HG02885 (cell line): ENCODE measurements at regions not wholly inside any gene's neighbourhood (a gene's known extent, or its start where the extent isn't known, plus 50 kb on each side); places are given as distances from the start of the nearest gene placed in this dataset.
"Not testable (repeated sequence)": the region's sequence is repeated elsewhere in the genome, so short reads cannot be mapped to it uniquely, and the experiment has no call there.

Experiments
- ATAC-seq: cut with Tn5 transposase; IDR thresholded peaks from one replicate; pipeline ENCODE4 v1.9.1; 2021; ENCODE audit warnings: mild to moderate bottlenecking; ENCODE audit not compliant: unreplicated experiment, poor library complexity

DNA sequence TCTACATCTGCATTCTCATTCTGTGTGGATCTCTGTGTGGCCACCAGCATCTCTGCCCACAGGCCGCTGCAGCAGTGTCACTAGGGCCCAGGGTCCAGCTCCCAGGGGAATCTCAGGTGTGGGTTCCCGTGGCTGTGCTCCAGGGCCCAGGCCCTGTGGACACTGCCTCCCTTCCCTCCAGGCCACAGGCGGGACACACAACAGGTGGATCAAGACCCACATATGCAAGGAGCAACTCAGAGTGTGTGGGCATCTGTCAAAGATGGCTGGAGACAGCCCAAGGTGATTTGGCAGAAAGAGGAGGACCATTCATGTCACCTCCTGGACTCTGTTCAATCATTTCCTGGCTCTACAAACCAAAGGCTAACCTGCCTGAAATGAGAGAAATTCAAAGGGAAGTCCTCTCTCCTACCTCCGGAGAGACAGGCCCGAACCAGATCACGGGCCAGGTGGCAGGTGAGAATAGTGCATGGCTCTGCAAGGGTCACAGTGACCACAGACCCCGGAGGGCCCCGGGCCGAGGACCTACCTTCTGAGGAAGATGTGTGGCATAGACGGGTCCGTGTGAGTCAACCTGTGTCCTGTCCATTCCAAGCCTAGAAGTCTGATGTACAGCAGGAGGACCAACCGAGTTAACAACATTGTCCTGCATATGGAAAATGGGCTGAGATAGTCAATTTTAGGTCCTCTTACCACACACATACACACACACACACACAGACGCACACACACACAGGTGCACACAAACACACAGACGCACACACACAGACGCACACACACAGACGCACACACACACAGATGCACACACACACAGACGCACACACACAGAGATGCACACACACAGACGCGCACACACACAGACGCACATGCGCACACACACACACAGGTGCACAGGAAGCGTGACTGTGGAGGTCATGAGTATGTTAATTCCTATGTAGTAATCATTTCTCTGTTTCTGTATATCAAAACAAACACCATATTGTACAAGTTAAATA lies 1068.5 kb downstream of the BRD1 start:
- ATAC-seq = no peak

DNA sequence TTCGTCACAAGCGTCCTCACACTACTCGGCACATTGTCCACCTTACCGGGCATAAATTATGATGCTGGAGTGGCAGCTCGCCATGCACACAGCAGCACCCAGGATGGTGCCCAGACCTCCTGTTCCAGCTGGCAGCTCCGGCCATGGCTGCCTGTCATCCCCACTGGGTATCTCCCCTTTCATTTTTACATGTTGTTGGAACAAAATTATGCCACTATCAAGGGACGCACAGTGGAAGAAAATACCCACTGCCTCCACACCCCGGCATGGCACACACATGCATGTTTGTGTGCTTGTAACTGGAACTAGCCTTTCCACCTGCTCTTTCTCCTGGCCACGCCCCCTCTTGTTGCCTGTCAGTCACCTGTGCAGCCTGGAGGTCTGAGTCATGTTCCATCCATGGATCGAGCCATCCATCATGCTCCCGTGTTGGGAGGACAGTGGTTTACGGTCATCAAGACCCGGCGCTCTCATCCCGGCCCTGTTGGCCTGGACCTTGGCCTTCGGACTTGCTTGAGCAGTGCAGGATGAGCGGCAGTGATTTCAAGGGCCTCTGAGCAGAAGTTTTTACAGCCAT lies 1069.6 kb downstream of the BRD1 start:
- ATAC-seq = no peak

DNA sequence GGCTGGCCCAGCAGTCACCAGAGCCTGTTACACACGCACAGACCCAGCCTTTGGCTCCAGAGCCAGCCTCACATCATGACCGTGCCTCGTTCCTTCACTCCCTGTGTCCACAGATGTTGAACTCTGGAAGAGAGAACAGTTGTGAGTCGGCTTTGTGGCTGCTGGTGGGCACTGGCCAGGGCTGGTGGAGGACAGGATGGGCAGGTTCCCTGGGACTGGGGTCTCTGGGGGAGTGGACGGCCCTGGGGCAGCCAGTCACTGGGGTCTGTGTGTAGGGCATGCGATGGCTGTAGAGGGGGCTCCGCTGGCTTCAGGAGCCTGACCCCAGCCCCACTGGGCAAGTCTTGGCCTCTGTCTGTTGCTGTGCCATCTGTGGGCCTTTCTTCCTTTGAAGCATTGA lies 1070.1 kb downstream of the BRD1 start:
- no peak for ATAC-seq

DNA sequence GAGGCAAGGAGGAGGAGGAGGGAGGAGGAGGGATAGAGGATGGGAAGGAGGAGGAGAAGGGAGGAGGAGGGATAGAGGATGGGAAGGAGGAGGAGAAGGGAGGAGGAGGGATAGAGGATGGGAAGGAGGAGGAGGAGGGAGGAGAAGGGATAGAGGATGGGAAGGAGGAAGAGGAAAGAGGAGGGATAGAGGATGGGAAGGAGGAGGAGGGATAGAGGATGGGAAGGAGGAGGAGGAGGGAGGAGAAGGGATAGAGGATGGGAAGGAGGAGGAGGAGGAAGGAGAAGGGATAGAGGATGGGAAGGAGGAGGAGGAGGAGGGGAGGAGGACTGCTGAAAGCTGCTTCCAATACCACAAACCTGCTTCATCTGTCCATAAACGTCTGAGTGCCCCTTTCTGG lies 1070.5 kb downstream of the BRD1 start:
- ATAC-seq = not testable (repeated sequence)

DNA sequence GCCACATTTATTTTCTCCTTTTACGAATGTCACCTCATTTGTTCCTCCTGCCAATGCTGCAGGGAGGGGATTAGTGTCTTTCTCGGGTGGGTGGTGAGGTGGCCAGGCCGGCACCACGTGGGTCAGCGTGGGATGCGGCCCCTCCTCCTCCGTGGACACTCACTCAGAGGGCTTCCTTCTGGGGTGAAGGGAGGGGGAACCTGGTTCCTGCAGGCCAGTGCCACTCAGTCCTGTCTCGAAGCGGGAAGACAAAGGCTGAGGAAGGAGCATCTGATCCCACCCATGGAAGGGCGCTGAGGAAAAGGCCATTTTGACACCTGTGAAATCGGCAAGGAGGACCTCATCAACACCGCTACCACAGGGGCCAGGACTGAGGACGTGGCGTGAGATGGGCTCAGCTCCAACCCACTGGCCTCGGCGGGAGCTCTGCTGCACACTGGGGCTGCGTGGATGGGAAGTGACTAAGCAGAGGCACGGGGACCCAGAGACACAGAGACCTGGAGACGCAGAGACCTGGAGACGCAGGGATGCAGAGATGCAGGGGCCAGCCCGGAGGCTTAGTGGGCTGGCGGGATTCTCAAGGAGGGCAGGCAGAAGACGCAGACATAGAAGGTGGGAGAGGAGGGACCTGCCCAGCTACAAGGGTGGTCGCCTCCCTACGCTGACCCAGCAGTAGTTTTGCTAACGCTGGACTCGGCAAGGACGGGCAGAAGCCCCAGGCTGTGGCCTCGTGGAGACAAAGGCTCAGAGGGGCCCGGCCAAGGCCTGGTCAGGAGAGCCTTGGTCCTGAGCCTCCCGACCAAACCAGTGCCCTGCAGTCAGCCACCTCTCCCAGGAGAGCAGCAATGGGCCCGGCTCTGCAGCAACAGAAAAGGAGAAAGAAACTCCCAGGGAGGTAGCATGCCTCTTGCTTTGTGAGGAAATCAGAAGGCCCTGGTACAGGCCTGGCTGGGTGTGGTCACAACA lies 1071.2 kb downstream of the BRD1 start:
- ATAC-seq = no peak

DNA sequence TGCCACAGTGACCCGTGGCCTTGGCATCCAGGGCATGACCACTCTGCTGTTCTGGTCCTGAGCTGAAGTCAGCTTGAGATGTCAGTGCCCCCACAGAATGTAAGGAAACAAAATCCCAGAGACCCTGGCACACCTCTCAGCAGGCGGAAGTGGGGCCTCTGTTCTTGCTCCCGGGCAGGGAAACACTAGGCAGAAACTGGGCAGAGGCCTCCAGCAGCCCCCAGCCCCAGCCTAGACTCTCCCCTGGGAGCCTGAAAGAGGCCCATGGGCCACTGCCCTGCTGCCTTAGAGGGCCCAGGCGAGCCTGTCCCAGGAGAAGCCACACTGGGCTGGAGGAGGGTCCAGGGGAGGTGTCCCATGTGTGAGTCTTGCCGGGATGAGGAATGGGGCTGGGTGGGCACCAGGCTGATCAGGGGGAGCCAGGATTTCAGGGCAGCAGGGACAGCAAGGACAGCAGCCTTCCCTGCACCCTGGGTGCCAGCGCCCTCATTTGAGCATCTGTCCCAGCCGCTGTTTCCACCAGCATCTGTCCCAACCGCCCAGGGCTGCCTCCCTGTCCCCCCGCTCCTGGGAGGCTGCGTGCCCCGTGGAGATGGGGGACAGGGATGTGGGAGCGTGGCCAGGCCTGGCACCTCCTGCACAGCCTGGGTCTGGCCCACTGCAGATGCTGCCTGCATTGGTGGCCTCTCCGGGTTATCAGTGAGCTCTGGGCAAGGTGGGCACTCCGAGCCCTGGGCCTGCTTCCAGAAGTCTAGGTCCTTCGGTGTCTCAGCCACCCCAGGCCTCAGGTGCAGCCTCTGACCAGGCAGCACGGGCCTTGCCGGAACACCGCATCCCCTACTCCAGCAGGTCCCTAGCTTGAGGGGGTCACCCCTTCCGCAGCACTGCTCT lies 1072.4 kb downstream of the BRD1 start:
- no peak for ATAC-seq

DNA sequence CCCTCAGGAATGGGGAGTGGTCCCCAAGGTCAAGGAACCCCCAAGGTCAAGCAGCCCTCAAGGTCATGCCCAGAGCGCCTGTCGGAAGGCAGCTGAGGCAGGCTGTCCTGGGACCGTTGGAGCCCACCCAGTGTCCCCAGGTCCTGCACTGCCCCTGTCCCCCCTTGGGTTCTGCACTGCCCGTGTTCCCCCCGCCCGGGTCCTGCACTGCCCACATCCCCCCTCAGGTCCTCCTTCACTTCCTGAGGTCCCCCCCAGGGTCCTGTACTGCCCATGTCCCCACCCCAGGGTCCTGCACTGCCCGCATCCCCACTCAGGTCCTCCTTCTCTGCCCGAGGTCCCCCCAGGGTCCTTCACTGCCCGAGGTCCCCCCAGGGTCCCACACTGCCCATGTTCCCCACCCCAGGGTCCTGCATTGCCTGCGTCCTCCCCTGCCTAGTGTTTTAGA lies 1073.0 kb downstream of the BRD1 start:
- no peak for ATAC-seq

DNA sequence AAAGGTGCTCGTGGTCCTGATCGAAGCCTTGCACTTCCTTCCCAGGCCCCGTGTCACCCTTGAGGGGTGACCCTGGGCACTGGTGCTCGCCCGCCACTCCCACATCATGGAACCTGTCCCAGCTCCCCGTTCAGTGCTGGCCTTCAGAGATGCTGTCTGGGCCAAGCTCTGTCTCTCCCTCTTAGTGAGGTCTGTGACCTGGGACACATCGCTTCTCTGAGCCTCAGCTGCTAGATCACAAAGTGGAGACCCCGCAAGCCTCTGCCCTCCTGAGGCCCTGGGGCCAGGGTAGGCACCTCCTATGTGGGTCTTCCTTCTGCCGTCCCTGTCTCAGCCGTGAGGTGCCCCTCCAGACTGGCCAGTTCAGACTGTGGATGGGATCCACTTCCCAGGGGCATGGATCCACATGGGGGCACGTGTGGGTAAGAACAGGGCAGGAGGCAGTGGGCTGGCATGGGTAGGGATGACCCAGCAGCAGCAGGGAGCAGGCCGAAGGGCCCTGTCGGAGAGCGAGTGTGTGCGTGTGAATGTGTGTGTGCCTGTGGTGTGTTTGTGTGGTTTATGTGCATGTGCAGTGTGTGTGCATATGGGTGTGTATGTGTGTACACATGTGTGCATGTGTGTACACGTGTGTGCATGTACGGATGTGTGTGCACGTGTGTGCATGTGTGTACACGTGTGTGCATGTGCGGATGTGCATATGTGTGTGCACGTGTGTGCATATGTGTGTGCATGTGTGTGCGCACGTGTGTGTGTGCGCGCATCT lies 1073.7 kb downstream of the BRD1 start:
- ATAC-seq = no peak

DNA sequence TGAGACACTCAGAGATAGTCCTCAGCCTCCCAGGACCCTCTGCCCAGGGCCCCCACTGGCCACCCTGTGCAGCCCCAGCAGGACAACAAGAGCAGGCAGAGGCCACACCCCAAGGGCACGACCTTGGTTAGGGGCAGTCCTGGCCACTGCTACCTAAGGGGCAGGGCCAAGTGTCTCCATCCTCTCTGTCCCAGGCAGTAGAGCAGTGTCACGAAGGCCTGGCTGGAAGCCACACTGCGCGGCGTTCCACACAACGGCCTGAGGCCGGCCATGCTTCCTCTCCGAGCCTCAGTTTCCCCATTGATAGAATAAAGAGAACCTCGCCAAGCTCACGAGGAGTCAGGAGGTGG lies 1074.3 kb downstream of the BRD1 start:
- ATAC-seq = no peak

DNA sequence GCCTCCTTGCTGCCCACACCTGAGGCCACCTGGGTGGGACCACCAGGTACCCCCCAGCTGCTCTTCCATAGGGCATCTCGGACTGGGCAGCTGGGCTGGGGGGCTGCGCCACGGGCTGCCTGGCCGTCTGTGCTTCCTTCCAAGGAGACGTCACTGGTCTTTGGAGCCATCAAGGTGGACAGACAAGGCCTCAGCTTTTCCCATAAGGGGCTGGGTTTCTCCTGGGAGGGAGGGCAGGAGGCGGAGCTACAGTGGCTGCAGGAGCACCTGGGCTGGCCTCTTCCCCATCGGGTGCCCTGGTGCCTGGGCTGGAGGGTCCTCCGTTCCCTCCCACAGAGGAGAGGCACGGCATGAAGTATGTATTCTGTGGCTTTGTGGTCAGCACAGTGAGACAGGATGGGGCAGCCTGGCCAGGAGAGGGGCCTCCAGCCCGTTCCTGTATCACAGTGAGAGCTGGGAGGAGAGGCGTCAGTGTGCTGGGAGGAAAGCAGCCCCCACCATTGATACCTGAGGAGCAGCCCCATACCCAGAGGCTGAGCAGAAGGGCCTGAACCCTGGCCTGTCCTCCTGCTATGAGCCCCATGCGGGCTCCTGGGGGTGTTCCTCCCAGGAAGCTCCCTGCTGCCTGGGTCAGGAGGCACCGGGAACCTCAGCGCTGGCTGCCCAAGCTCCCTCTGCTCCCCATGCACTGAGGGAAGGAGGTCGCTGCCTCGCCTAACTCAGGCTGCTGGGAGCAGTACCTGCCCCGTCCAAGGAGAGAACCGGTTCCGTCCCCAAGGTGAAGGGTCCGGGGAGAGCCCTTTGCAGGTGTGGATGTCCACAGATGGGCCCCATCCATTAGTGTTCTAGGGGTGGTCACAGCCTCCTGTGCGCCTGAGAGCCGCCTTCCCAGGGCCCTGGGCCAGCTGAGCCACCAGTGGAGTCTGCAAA lies 1075.0 kb downstream of the BRD1 start:
- ATAC-seq = no peak

DNA sequence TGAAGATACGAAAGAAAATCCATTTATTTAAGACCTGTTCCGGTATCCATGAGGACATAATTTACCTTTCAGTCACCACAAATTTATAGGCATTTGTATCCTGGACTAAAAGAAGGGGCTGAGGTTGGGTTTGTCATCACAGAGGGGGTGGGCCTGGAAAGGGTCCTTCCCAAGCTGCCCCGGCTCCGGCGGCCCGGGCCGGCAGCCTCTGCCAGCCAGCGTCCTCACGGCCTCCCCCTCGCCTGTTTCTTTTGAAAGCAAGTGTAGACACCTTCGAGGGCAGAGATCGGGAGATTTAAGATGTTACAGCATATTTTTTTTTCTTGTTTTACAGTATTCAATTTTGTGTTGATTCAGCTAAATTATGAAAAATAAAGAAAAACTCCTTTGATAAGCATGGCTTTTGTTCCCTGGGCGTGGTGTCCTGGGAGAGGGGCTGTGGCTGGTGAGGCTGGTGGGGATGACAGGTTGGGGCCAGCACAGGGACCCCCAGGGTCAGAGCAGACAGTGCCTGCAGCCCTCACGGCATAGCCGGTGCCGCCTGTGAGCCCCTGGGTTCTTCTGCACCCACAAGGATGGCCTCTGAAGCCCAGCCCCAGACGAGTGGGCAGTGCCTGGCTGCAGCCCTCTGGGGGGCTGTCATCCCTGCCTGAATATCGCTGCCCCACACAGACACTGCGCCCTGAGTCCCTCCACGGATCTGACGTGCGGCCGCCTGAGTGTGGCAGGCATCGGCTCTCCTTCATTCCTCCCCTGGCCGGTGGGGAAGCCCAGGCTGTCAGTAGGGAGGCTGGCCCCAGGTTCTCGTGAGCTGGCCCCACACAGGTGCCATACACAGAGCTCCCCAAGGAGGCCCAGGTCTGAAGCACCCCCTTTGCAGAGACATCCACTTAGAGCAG lies 1075.9 kb downstream of the BRD1 start:
- ATAC-seq = no peak

DNA sequence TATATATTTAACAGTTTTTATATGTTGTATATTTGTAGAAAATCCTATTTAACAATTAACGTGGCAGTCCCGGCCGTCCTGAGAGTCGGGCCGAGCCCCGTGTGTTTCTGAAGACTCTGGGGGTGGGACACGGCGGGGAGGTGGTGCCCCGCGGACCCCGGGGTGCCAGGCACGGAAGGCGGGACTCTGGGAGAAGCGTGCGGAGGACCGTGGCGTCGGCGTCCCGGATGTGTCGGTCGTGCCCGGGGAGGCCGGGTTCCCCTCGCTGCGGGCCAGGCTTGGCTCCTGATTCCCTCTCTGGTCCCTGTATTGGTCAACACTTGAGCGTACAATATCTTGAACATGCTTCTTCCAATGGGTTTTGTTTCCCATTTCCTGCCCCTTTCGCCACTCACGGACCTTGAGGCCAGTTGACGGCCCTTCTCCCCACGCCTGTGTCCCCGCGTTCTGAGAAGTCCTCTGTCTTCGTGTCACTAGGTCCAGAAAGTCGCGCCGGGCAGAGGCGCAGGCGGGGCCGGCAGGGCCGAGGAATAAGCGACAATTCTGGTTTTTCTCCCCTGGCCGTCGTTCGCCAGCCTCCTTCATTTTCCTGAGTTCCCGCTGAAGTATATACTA lies 1076.7 kb downstream of the BRD1 start:
- no peak for ATAC-seq

DNA sequence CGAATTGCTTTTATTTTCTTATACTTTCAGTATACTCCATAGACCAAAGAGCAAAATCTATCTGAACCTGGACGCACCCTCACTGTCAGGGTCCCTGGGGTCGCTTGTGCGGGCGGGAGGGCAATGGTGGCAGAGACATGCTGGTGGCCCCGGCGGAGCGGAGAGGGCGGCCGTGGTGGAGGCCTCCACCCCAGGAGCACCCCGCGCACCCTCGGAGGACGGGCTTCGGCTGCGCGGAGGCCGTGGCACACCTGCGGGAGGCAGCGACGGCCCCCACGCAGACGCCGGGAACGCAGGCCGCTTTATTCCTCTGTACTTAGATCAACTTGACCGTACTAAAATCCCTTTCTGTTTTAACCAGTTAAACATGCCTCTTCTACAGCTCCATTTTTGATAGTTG lies 1077.4 kb downstream of the BRD1 start:
- ATAC-seq = no peak

DNA sequence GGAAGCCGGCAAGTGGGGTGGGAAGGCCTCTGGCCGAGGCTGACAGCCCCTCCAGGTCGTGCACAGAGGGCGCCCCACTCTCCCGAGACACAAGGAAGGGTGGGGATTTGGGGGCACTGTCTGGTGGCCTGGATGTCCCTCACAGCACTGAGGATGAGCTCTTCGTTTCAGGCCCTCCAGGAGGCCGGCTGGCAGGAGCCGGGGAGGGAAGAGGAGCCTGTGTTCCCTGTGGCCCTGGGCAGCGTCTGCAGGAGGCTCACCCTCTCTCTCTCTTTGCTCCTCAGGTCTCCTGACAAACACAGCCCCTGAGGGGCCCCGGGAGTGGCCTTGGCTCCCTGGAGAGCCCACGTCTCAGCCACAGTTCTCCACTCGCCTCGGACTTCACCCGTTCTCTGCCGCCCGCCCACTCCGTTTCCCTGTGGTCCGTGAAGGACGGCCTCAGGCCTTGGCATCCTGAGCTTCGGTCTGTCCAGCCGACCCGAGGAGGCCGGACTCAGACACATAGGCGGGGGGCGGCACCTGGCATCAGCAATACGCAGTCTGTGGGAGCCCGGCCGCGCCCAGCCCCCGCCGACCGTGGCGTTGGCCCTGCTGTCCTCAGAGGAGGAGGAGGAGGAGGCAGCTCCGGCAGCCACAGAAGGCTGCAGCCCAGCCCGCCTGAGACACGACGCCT lies 1078.0 kb downstream of the BRD1 start:
- ATAC-seq = no peak

DNA sequence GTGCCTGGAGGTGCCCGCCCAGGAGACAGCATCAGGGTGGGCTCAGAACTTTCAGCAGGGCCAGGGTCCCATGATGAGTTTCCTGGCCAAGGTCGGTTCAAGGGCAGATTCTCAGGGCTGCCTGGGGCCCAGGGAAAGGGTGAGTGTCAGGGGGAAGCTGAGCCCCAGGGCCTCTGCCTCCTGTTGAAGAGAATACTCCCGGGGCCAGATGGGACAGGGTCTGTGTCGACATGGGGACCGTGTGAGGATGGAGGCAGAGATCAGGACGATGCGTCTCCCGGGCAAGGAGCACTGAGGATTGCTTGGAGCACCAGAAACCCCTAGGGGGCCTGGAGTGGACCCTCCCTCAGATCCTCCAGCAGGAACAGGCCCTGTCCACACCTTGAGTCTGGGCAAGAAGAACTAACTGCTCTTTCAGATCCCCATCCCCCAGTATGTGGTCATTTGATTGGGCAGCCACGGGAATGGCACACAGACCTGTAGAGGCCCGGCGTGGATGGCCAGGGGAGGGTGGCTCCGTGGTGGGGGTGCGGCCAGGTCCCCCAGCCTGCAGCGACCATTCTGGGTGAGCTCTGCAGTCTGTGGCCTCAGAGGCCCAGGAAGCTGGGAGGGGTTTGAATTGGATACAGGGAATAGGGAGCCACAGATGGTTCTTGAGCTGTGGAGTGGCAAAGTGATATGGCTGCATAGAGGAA lies 1078.7 kb downstream of the BRD1 start:
- ATAC-seq = no peak
